HG03045 (cell line): ENCODE measurements at regions not wholly inside any gene's neighbourhood (a gene's known extent, or its start where the extent isn't known, plus 50 kb on each side); places are given as distances from the start of the nearest gene placed in this dataset.
"Not testable (repeated sequence)": the region's sequence is repeated elsewhere in the genome, so short reads cannot be mapped to it uniquely, and the experiment has no call there.

ENCODE experiments used
- ATAC-seq: cut with Tn5 transposase; IDR thresholded peaks from one replicate; pipeline ENCODE4 v1.9.1; 2021; ENCODE audit warnings: mild to moderate bottlenecking, moderate library complexity; ENCODE audit not compliant: unreplicated experiment

GRCh38 chr6:14578994-14579393, 461.4 kb downstream of the CD83 start:
- ATAC-seq, result no peak

- no peak for ATAC-seq
These were observed 465.2 kb downstream of the CD83 start for GRCh38 chr6:14582749-14583148.

DNA sequence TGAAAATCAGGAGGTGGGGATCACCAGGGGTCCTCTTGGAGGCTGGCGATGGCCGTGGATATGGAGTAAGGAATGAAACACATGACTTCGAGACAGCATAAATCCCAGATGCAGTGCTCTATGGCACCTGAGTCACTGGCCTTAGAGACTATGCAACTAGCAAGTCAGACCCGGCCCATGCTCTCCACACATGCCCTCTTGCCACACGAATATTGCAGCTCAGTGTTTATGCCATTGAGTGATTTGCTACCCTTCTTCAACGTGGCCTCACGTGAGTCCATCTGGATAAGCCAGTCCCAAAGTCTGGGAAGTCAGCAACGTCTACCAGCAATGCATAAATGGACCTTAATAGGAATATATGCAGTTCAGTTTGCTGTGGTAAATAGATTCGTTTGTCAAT, 466.3 kb downstream of the CD83 start:
- ATAC-seq, result no peak

- no peak for ATAC-seq
These were observed 466.9 kb downstream of the CD83 start for GRCh38 chr6:14584450-14584849.

- no peak for ATAC-seq
These were observed 468.1 kb downstream of the CD83 start for GRCh38 chr6:14585689-14586088.

DNA sequence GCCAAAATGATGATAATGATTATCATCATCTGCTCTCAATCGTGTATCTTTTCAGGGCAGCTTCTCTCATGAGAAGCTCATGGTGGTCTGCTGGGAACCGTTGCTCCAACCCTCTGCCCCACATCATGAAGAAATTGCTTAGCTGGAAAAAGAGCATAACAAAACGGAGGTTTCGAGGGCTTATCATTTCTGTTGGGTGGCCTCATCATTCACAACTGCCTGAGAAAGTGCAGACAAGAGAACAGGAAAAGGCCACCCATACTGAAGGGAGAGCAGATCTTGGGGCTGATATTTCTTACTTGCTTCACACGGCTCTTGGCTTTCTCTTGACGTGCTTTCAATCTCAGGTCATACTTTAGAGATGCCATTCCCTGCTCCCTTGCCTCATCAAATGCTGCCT, 471.6 kb downstream of the CD83 start:
- ATAC-seq, result no peak

DNA sequence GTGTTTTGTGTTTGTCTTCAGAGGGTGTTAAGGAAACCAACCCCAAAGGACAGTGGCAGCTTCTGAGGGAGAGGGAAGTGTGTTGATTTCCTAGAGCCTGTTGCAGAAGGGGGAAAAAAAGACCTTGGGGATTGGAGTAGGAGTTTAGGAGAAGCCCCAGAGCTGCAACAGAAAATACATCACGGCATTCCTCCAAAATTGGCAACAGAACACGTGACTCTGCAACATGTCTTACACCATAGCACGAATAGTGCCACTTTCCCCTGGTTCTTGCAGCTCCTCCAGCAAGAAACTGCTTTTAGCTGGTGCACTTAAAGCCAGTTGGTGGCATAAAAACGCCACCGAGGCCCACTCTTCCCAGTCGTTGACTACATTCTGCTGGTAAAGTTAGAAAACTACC, 473.0 kb downstream of the CD83 start:
- ATAC-seq, result no peak

DNA sequence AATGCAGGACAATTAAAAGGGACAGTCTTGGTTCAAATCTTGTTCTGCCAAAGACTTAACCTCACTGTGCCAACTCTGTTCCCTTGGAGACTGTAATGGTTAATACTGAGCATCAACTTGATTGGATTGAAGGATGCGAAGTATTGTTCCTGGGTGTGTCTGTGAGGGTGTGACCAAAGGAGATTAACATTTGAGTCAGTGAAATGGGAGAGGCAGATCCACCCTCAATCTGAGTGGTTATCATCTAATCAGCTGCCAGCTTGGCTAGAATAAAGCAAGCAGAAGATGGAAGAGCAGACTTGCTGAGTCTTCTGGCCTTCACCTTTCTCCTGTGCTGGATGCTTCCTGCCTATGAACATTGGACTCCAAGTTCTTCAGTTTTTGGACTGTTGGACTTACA, 474.4 kb downstream of the CD83 start:
- no peak for ATAC-seq

DNA sequence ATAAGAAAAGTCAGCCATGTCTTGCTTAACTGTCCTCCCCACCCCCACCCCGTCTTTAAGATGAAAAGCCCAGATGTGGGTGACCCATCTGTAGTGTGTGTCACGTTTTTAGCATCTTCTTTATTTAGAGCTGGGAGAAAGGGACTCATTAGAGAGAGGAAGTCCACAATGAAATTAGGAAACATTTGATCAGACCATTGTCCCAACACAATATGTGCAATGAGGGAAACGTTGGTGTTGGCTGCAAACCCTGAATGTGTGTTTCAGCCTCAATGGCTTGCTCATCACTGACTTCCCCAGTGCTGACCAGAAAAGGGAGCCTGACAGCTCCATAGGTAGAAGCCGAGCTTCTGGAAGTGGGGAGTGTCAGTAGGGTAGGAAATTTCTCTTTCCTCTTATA, 475.7 kb downstream of the CD83 start:
- no peak for ATAC-seq

GRCh38 chr6:14595751-14596150, 478.2 kb downstream of the CD83 start:
- ATAC-seq, result no peak

- no peak for ATAC-seq
These were observed 478.8 kb downstream of the CD83 start for GRCh38 chr6:14596410-14596809.

GRCh38 chr6:14597090-14597489, 479.5 kb downstream of the CD83 start:
- ATAC-seq, result no peak

- ATAC-seq, result no peak
These were observed 480.7 kb downstream of the CD83 start for GRCh38 chr6:14598017-14598864.

DNA sequence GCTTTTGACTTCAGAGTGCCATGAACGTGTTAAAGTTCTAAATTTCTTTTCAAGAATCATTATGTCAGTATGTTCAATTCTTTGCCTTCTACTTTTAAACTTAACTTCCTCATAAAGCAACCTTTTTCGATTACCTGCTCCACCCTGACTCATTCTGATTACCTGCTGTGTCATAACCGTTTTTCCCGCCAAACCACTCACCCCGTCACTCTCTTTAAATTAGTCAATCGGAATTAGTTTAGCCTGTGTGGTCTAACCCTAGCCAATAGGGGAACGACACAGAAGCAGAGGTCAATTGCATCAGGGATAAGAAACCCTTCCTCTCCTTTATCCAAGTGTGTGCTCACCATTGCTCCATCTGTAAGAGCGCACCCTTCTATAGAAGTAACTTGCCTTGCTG, 482.7 kb downstream of the CD83 start:
- ATAC-seq, result not testable (repeated sequence)

- ATAC-seq, result no peak
These were observed 483.9 kb downstream of the CD83 start for GRCh38 chr6:14601490-14601889.

DNA sequence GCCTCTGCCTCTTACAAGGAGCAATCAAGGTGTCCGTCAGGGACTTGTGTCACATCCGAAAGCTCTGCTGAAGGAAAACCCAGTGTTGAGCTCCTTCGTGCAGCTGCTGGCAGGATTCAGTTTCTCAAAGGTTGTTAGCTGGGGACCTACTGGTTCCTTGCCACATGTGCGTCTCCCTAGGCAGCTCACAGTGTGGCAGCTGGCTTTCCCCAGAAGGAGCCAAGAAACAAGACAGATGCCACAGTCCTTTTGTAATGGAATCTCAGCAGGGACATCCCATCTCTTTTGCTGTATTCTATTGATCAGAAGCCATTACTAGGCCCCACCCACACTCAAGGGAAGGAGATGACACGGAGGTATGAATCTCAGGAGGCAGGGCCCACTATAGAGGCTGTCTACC, 488.8 kb downstream of the CD83 start:
- ATAC-seq, result no peak

GRCh38 chr6:14610141-14610540, 492.6 kb downstream of the CD83 start:
- no peak for ATAC-seq

DNA sequence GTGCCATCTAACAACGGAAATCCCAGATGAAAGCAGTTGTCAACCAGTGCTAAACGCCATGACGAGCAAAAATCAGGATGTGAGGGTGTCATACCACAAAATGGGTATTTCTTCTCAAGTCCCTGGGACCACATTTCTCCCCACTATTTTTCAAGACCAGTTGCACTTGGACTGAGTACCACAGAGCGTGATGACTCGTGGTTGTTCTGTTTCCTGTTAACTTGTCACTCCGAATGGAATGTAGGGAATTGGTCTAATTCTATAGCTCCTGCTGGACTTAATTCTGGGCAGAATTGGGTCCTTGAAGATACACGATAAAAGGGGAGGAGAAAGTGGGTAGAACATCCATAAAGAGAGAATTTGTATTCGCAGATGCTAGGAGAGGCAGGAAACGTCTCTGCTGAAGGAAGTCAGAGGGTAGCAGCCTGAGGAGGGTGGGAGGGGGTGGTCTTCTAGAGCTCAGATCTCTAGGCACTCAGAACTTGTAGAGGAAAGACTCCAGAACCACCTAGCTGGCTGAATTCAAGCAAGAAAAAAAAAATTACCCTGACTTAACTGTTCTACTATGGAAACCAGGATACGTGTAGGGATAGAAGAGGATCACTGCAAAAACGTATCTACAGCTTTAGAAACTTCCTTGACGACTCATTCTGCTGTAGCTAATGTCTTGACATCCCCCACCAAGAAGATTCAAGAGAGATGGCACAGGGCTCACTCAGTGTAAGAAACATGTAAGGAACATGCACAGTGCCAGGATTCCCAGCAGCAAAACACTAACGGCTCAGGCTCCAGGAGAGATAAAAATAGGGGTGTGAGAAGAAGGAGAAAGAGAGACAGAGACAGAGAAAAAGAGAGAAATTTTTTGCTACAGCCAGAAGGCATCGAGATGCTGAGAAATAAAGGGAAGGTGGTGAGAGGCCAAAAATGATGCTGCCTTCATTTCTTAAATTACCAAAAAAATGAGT, 494.7 kb downstream of the CD83 start:
- ATAC-seq, result no peak

GRCh38 chr6:14614631-14615030, 497.1 kb downstream of the CD83 start:
- no peak for ATAC-seq

GRCh38 chr6:14616656-14617055, 499.1 kb downstream of the CD83 start:
- ATAC-seq, result no peak

GRCh38 chr6:14618759-14619418, 501.3 kb downstream of the CD83 start:
- ATAC-seq, result no peak
